Vagina (tissue), 2 donors: ENCODE measurements at regions not wholly inside any gene's neighbourhood (a gene's known extent, or its start where the extent isn't known, plus 50 kb on each side); places are given as distances from the start of the nearest gene placed in this dataset.

Experiments used
- DNase-seq, 2 donors: peaks; one replicate each; pipeline ENCODE4 v3.0.0-alpha.2; 2017; ENCODE audit errors: extremely low spot score in 2 of 2
- H3K27ac ChIP-seq: fragments of 200-600 bp; sonication (generic); one replicate; pipeline ENCODE4 v1.5.1; 2019
- H3K27me3 ChIP-seq: fragments of 200-600 bp; sonication (generic); one replicate; pipeline ENCODE4 v1.5.1; 2019
- H3K36me3 ChIP-seq, 2 donors: fragments of 200-600 bp; sonication (generic); one replicate each; pipeline ENCODE4 v1.5.1; 2017 to 2019
- H3K4me1 ChIP-seq: fragments of 200-600 bp; sonication (generic); one replicate; pipeline ENCODE4 v1.5.1; 2019
- H3K4me3 ChIP-seq, 2 donors: fragments of 200-600 bp; sonication (generic); 1 replicate in 1 of 2; 2 replicates in 1 of 2; pipeline ENCODE4 v1.5.1; 2016 to 2019
- H3K9me3 ChIP-seq: fragments of 200-600 bp; sonication (generic); one replicate; pipeline ENCODE4 v1.5.1; 2019
- POLR2A ChIP-seq, 2 donors: fragments of 450-650 bp; IDR thresholded peaks; one replicate each; pipeline ENCODE4 v1.6.1; 2017; ENCODE audit warnings: antibody characterized with exemption in 2 of 2, mild to moderate bottlenecking in 2 of 2, moderate library complexity in 2 of 2
- POLR2AphosphoS5 ChIP-seq, 2 donors: sonication (generic); formaldehyde crosslinking; IDR thresholded peaks; one replicate each; pipeline ENCODE4 v1.9.0; 2017; ENCODE audit warnings: antibody characterized with exemption in 2 of 2, mild to moderate bottlenecking in 2 of 2, low read depth in 1 of 2; ENCODE audit not compliant: insufficient read depth in 1 of 2
- intact Hi-C: fragments of 100-400 bp; cut with DNase I; formaldehyde crosslinking; loops from one replicate; pipeline ENCODE4 v1.15.1; 2023
- TF ChIP-seq, protein P1 (sequence below), 3 experiments: fragments of 450-650 bp in 2 of 3; fragments of 200-600 bp in 1 of 3; sonication (generic) in 1 of 3; IDR thresholded peaks; one replicate each; pipeline ENCODE4 v1.5.1; 2017 to 2019; ENCODE audit warnings: antibody characterized with exemption in 3 of 3, mild to moderate bottlenecking in 2 of 3, moderate library complexity in 2 of 3

DNA sequence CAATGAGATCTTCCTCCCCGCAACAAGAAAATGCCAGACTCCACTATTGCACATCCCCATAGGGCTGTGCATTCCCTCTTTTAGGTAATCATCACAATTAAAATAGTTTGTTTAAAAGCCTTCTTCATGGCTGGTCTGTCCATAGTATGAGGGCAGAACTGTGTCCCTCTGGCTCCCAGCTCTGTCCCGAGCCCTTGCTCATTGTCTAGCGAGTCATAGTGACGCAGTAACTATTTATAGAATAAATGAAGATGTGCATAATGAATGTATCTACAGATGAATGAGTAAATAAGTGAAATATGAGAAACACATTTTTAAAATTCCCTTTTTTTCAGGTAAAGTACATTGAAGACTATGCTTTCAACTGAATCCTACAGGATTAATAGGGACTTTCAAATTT is 128.4 kb upstream of the TMC3 start:
- no peak for DNase-seq
- Histone ChIP-seq H3K4me1 (no peaks in the 10 kb centered on the region), H3K27ac (no peak overlapping the region), H3K4me3 (no peak overlapping the region), H3K36me3 (no peaks in the 10 kb centered on the region), H3K27me3 (no peaks in the 10 kb centered on the region), H3K9me3 (no peaks in the 10 kb centered on the region)
- TF ChIP-seq POLR2AphosphoS5 (IDR thresholded peaks at IDR 0.05; ENCODE audit: insufficient read depth in 1 of 2, low read depth in 1 of 2) (no peak), POLR2A (IDR thresholded peaks at IDR 0.05) (no peak)
- TF ChIP-seq, protein P1, sequence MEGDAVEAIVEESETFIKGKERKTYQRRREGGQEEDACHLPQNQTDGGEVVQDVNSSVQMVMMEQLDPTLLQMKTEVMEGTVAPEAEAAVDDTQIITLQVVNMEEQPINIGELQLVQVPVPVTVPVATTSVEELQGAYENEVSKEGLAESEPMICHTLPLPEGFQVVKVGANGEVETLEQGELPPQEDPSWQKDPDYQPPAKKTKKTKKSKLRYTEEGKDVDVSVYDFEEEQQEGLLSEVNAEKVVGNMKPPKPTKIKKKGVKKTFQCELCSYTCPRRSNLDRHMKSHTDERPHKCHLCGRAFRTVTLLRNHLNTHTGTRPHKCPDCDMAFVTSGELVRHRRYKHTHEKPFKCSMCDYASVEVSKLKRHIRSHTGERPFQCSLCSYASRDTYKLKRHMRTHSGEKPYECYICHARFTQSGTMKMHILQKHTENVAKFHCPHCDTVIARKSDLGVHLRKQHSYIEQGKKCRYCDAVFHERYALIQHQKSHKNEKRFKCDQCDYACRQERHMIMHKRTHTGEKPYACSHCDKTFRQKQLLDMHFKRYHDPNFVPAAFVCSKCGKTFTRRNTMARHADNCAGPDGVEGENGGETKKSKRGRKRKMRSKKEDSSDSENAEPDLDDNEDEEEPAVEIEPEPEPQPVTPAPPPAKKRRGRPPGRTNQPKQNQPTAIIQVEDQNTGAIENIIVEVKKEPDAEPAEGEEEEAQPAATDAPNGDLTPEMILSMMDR (IDR thresholded peaks at IDR 0.05) = no peak
- intact Hi-C loops = no loop called here

DNA sequence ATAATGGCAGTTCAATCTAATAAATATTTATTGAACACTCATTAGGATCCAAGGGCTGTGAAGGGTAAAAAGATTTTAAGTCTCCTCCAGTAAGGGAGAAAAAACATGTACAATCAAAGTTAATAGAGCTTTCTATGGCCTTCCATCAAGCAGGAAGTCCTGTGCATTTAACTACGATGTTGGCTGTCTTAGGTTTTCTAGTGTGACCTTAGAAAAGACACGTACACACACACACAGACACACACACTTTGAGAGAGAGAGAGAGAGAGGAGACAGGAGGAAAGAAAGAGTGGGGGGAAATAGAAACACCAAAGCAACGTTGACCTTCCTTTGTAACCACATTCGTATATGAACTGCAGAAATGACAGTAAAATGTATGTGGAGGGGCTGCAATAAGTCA is 126.1 kb upstream of the TMC3 start:
- intact Hi-C loops = no loop called here
- no peak for TF ChIP-seq POLR2A (IDR thresholded peaks at IDR 0.05)
- no peaks in the 10 kb centered on the region for H3K36me3 ChIP-seq

DNA sequence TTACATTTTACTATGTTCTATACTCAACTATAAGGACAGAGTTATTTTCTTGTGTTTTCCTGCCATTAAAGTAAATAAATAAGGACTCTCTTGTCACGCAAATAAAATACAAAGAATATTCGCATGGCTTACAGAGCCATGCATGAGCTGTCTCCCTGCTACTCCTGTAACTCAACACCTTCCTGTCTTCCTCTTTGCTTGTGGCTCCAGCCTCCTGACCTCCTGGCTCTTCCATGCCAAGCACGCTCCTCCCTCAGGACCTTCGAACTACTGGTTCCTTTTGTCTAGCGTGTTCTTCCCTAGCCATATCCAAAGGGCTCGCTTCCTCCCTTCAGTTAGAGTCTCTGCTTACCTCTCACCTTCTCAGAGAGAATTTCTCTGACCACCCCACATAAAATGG is 124.3 kb upstream of the TMC3 start:
- Histone ChIP-seq H3K9me3 (no peaks in the 10 kb centered on the region), H3K27me3 (no peaks in the 10 kb centered on the region), H3K27ac (no peak overlapping the region), H3K4me1 (no peaks in the 10 kb centered on the region), H3K4me3 (no peak overlapping the region), H3K36me3 (no peaks in the 10 kb centered on the region)
- intact Hi-C loops = no loop called here
- TF ChIP-seq POLR2A (IDR thresholded peaks at IDR 0.05) (no peak), POLR2AphosphoS5 (IDR thresholded peaks at IDR 0.05; ENCODE audit: insufficient read depth in 1 of 2, low read depth in 1 of 2) (no peak)
- TF ChIP-seq, protein P1 (IDR thresholded peaks at IDR 0.05) = no peak
- DNase-seq = no peak

More for the DNA sequence above, 126.1 kb upstream of the TMC3 start:
- no peak for DNase-seq
- Histone ChIP-seq H3K9me3 (no peaks in the 10 kb centered on the region), H3K4me1 (no peaks in the 10 kb centered on the region), H3K4me3 (no peak overlapping the region), H3K27me3 (no peaks in the 10 kb centered on the region), H3K27ac (no peak overlapping the region)

DNA sequence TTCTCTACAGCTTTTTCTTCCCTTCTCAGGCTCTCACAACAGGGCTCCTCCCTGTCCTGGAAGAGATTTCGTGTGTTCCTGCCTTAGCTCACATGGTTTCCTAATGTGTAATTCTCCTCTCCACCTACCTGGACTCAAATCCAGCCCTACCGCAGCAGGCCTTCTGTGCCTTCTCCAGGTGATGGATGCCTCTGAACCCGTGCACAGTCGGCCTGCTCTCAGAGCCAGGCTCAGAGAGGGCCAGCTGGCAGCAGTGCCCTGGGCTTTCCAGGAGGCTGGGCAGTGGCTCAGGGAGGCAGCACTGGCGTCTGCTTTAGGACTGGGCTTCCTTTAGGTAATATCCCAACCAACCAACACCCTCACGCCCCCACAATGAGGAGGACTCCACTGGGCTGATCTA is 123.2 kb upstream of the TMC3 start:
- Histone ChIP-seq H3K27me3 (no peaks in the 10 kb centered on the region), H3K27ac (no peak overlapping the region), H3K4me1 (no peaks in the 10 kb centered on the region), H3K9me3 (no peaks in the 10 kb centered on the region), H3K4me3 (no peak overlapping the region), H3K36me3 (no peaks in the 10 kb centered on the region)
- DNase-seq = no peak
- intact Hi-C loops = no loop called here
- TF ChIP-seq, protein P1 (IDR thresholded peaks at IDR 0.05) = no peak
- TF ChIP-seq POLR2A (IDR thresholded peaks at IDR 0.05) (no peak), POLR2AphosphoS5 (IDR thresholded peaks at IDR 0.05; ENCODE audit: insufficient read depth in 1 of 2, low read depth in 1 of 2) (no peak)

DNA sequence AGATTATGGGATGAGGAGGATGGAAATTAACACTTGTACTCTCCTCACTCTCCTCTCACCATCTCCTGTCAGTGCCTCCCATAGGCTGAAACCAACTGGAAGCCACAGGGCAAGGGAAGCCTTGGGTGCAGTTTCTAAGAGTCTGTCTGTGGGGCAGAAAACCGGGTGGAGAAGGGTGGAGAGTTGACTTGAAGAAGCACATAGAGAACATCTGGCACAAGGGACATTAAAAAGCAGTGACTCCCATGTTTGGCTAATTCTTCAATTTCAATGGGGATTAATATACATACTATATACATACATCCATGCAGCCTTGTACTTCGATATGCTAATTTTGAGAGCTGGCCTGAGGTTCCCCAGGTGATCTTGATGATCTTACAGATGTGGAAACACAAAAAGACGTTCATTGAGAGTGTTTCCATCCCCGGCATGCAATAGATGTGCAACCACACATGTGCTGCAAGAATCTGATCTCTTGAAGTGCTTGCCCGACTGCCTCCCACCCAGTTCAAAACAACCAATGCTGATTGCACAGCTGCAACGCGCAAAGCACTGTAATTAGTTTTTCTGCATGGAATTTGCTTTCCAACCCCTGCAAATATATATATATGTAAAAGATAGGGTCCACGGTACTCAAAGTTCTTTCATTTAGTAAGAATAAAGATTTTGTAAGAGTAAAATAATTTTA is 121.9 kb upstream of the TMC3 start:
- intact Hi-C loops = no loop called here
- DNase-seq = no peak
- Histone ChIP-seq H3K36me3 (no peaks in the 10 kb centered on the region), H3K27ac (no peak overlapping the region), H3K27me3 (no peaks in the 10 kb centered on the region), H3K4me3 (no peak overlapping the region), H3K4me1 (no peaks in the 10 kb centered on the region), H3K9me3 (no peaks in the 10 kb centered on the region)
- TF ChIP-seq POLR2AphosphoS5 (IDR thresholded peaks at IDR 0.05; ENCODE audit: insufficient read depth in 1 of 2, low read depth in 1 of 2) = no peak
- no peak for TF ChIP-seq POLR2A (IDR thresholded peaks at IDR 0.05)
- TF ChIP-seq, protein P1 (IDR thresholded peaks at IDR 0.05) = no peak
